GM19468 (cell line): ENCODE measurements at regions not wholly inside any gene's neighbourhood (a gene's known extent, or its start where the extent isn't known, plus 50 kb on each side); places are given as distances from the start of the nearest gene placed in this dataset.

Experiments
- ATAC-seq: cut with Tn5 transposase; IDR thresholded peaks from one replicate; pipeline ENCODE4 v1.9.1; 2021; ENCODE audit warnings: mild to moderate bottlenecking, moderate library complexity, moderate number of reproducible peaks; ENCODE audit not compliant: unreplicated experiment; ENCODE audit errors: extremely low read depth

- no peak for ATAC-seq
Observed at GRCh38 chr16:51487880-51488279, 336.8 kb upstream of the SALL1 start.

- ATAC-seq, result no peak
Observed at GRCh38 chr16:51474414-51475091, 323.5 kb upstream of the SALL1 start.

GRCh38 chr16:51473091-51473490 lies 322.0 kb upstream of the SALL1 start:
- no peak for ATAC-seq

GRCh38 chr16:51470492-51470891 lies 319.4 kb upstream of the SALL1 start:
- no peak for ATAC-seq

GRCh38 chr16:51464996-51465395 lies 313.9 kb upstream of the SALL1 start:
- no peak for ATAC-seq

- ATAC-seq, result no peak
Observed at GRCh38 chr16:51461255-51461654, 310.2 kb upstream of the SALL1 start.

GRCh38 chr16:51458356-51459140 lies 307.5 kb upstream of the SALL1 start:
- ATAC-seq, result no peak

- no peak for ATAC-seq
Observed at GRCh38 chr16:51457775-51458174, 306.7 kb upstream of the SALL1 start.

- ATAC-seq, result no peak
Observed at GRCh38 chr16:51455398-51455797, 304.3 kb upstream of the SALL1 start.

- no peak for ATAC-seq
Observed at GRCh38 chr16:51453251-51453650, 302.2 kb upstream of the SALL1 start.

- ATAC-seq, result no peak
Observed at GRCh38 chr16:51450909-51451308, 299.8 kb upstream of the SALL1 start.

GRCh38 chr16:51450376-51450775 lies 299.3 kb upstream of the SALL1 start:
- no peak for ATAC-seq

- no peak for ATAC-seq
Observed at GRCh38 chr16:51449441-51449840, 298.4 kb upstream of the SALL1 start.

- no peak for ATAC-seq
Observed at GRCh38 chr16:51445250-51445649, 294.2 kb upstream of the SALL1 start.

GRCh38 chr16:51443934-51444333 lies 292.9 kb upstream of the SALL1 start:
- no peak for ATAC-seq

- no peak for ATAC-seq
Observed at GRCh38 chr16:51442141-51442870, 291.2 kb upstream of the SALL1 start.

GRCh38 chr16:51440131-51440889 lies 289.2 kb upstream of the SALL1 start:
- ATAC-seq, result no peak

GRCh38 chr16:51439271-51439670 lies 288.2 kb upstream of the SALL1 start:
- no peak for ATAC-seq

- ATAC-seq, result no peak
Observed at GRCh38 chr16:51436742-51437141, 285.7 kb upstream of the SALL1 start.

- no peak for ATAC-seq
Observed at GRCh38 chr16:51434567-51435198, 283.6 kb upstream of the SALL1 start.
